Uterus (tissue), 3 donors: ENCODE measurements at regions not wholly inside any gene's neighbourhood (a gene's known extent, or its start where the extent isn't known, plus 50 kb on each side); places are given as distances from the start of the nearest gene placed in this dataset.
"Not testable (repeated sequence)": the region's sequence is repeated elsewhere in the genome, so short reads cannot be mapped to it uniquely, and the experiment has no call there.

ENCODE experiments used
- DNase-seq, 2 donors: peaks; one replicate each; pipeline ENCODE4 v3.0.0-alpha.2; 2019 to 2020
- H3K27ac ChIP-seq, 2 donors: fragments of 200-600 bp; sonication (generic); 1 replicate in 1 of 2; 2 replicates in 1 of 2; pipeline ENCODE4 v1.5.1; 2016 to 2018
- H3K27me3 ChIP-seq, 2 donors: fragments of 200-600 bp; sonication (generic); one replicate each; pipeline ENCODE4 v1.5.1; 2018 to 2019; ENCODE audit warnings: control low read depth in 1 of 2
- H3K36me3 ChIP-seq, 2 donors: fragments of 200-600 bp; sonication (generic); one replicate each; pipeline ENCODE4 v1.5.1; 2019; ENCODE audit warnings: control low read depth in 1 of 2
- H3K4me1 ChIP-seq, 2 donors: fragments of 200-600 bp; sonication (generic); one replicate each; pipeline ENCODE4 v1.5.1; 2018 to 2019; ENCODE audit warnings: control low read depth in 1 of 2
- H3K4me3 ChIP-seq, 2 donors: fragments of 200-600 bp; sonication (generic); 1 replicate in 1 of 2; 2 replicates in 1 of 2; pipeline ENCODE4 v1.5.1; 2018 to 2019; ENCODE audit warnings: mild to moderate bottlenecking in 1 of 2
- H3K9me3 ChIP-seq, 2 donors: fragments of 200-600 bp; sonication (generic); one replicate each; pipeline ENCODE4 v1.5.1; 2019; ENCODE audit warnings: control low read depth in 1 of 2
- POLR2A ChIP-seq, 2 donors: fragments of 450-650 bp; IDR thresholded peaks; one replicate each; pipeline ENCODE4 v1.6.1; 2016; ENCODE audit warnings: antibody characterized with exemption in 2 of 2, mild to moderate bottlenecking in 1 of 2, moderate library complexity in 1 of 2
- intact Hi-C: fragments of 100-400 bp; cut with DNase I; formaldehyde crosslinking; loops from one replicate; pipeline ENCODE4 v1.15.1; 2023; ENCODE audit warnings: low total_unique reads
- TF ChIP-seq, protein P1 (sequence below), 4 experiments: fragments of 200-600 bp in 2 of 4; fragments of 450-650 bp in 2 of 4; sonication (generic) in 2 of 4; IDR thresholded peaks; one replicate each; pipeline ENCODE4 v1.5.1; 2016 to 2019; ENCODE audit warnings: antibody characterized with exemption in 4 of 4, mild to moderate bottlenecking in 2 of 4, moderate library complexity in 1 of 4
- donor health status: DM: yes; HTN: yes; CAD: no.

- H3K27ac ChIP-seq, result no peak overlapping the region
- no peaks in the 10 kb centered on the region for H3K27me3 ChIP-seq
- TF ChIP-seq POLR2A (IDR thresholded peaks at IDR 0.05), result no peak
- TF ChIP-seq, protein P1, sequence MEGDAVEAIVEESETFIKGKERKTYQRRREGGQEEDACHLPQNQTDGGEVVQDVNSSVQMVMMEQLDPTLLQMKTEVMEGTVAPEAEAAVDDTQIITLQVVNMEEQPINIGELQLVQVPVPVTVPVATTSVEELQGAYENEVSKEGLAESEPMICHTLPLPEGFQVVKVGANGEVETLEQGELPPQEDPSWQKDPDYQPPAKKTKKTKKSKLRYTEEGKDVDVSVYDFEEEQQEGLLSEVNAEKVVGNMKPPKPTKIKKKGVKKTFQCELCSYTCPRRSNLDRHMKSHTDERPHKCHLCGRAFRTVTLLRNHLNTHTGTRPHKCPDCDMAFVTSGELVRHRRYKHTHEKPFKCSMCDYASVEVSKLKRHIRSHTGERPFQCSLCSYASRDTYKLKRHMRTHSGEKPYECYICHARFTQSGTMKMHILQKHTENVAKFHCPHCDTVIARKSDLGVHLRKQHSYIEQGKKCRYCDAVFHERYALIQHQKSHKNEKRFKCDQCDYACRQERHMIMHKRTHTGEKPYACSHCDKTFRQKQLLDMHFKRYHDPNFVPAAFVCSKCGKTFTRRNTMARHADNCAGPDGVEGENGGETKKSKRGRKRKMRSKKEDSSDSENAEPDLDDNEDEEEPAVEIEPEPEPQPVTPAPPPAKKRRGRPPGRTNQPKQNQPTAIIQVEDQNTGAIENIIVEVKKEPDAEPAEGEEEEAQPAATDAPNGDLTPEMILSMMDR (IDR thresholded peaks at IDR 0.05), result no peak
- H3K9me3 ChIP-seq, result no peaks in the 10 kb centered on the region
- no peaks in the 10 kb centered on the region for H3K36me3 ChIP-seq
- DNase-seq, result no peak
- no peaks in the 10 kb centered on the region for H3K4me1 ChIP-seq
- intact Hi-C loops, result no loop called here
- no peak overlapping the region for H3K4me3 ChIP-seq
These were observed 388.5 kb upstream of the MIS18BP1 start for GRCh38 chr14:45641541-45641940.

DNA sequence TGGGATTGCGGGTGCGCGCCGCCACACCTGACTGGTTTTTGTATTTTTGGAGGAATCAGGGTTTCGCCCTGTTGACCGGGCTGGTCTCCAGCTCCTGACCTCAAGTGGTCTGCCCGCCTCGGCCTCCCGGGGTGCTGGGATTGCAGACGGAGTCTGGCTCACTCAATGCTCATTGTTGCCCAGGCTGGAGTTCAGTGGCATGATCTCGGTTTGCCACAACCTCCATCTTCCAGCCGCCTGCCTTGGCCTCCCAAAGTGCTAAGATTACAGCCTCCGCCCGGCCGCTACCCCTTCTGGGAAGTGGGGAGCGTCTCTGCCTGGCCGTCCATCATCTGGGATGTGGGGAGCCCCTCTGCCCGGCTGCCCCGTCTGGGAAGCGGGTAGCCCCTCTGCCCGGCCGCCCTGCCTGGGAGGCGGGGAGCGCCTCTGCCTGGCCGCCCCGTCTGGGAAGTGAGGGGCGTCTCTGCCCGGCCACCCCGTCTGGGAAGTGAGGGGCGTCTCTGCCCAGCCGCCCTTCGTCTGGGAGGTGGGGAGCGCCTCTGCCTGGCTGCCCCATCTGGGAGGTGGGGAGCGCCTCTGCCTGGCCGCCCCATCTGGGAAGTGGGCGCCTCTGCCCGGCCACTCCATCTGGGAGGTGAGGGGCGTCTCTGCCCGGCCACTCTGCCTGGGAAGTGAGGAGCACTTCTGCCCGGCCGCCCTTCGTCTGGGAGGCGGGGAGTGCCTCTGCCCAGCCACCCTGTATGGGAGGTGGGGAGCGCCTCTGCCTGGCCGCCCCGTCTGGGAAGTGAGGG lies 381.8 kb upstream of the MIS18BP1 start:
- H3K9me3 ChIP-seq, H3K36me3 ChIP-seq, H3K4me3 ChIP-seq, H3K27me3 ChIP-seq, intact Hi-C loops, H3K27ac ChIP-seq, DNase-seq, H3K4me1 ChIP-seq: not testable (repeated sequence)

GRCh38 chr14:45633220-45633984 lies 380.4 kb upstream of the MIS18BP1 start:
- TF ChIP-seq POLR2A (IDR thresholded peaks at IDR 0.05), result no peak
- TF ChIP-seq, protein P1 (IDR thresholded peaks at IDR 0.05), result no peak
- intact Hi-C loops, result no loop called here
- Histone ChIP-seq H3K36me3 (no peaks in the 10 kb centered on the region), H3K9me3 (no peaks in the 10 kb centered on the region), H3K27ac (no peak overlapping the region), H3K27me3 (no peaks in the 10 kb centered on the region), H3K4me3 (no peak overlapping the region), H3K4me1 (no peaks in the 10 kb centered on the region)
- DNase-seq, result no peak

DNA sequence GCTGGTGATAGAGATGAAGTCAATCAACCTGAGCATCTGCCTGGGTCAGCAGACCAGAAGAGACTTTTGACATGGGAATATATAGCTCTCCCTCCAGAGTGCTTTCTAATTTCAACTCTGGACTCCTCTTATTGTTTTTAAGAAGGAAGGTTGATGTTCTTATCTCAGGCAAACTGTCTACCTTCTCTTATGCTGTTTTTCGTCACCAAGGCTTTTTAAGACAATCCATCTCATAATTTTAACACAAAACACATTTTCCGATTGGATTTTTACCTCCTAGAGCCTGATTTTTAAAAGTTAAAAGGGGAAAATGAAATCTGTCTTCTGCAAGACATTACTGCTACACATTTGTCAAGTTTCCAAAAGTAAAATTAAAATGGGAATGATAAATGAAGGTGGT lies 368.7 kb upstream of the MIS18BP1 start:
- no peak overlapping the region for H3K4me3 ChIP-seq
- no peaks in the 10 kb centered on the region for H3K36me3 ChIP-seq
- DNase-seq, result no peak
- no peaks in the 10 kb centered on the region for H3K9me3 ChIP-seq
- TF ChIP-seq, protein P1 (IDR thresholded peaks at IDR 0.05), result no peak
- TF ChIP-seq POLR2A (IDR thresholded peaks at IDR 0.05), result no peak
- no peaks in the 10 kb centered on the region for H3K27me3 ChIP-seq
- intact Hi-C loops, result no loop called here
- no peaks in the 10 kb centered on the region for H3K4me1 ChIP-seq
- no peak overlapping the region for H3K27ac ChIP-seq

DNA sequence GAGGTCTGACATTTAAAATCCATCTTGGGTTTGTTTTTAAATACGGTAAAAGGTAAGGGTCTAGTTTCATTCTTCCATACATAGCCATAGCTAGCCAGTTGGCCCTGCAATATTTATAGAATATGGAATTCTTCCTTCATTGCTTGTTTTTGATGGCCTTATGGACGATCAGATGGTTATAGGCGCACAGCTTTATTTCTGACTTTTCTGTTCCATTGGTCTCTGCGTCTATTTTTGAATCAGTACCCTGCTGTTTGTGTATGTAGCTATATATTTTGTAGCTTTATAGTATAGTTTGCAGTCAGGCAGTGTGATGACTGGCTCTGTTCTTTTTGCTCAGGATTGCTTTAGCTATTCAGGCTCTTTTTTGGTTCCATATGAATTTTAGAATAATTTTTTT lies 366.8 kb upstream of the MIS18BP1 start:
- DNase-seq, result no peak
- Histone ChIP-seq H3K27me3 (no peaks in the 10 kb centered on the region), H3K27ac (no peak overlapping the region), H3K4me3 (no peak overlapping the region), H3K4me1 (no peaks in the 10 kb centered on the region), H3K36me3 (no peaks in the 10 kb centered on the region), H3K9me3 (no peaks in the 10 kb centered on the region)
- no peak for TF ChIP-seq POLR2A (IDR thresholded peaks at IDR 0.05)
- TF ChIP-seq, protein P1 (IDR thresholded peaks at IDR 0.05), result no peak
- intact Hi-C loops, result no loop called here
